ENCODE measurements at regions not wholly inside any gene's neighbourhood (a gene's known extent, or its start where the extent isn't known, plus 50 kb on each side); places are given as distances from the start of the nearest gene placed in this dataset.

- H3K27me3 ChIP-seq (ENCODE audit: insufficient read depth, low read depth, low read length): no peaks in the 10 kb centered on the region
- H3K36me3 ChIP-seq (ENCODE audit: insufficient read depth, low read length): no peaks in the 10 kb centered on the region
- no peak for TF ChIP-seq SMC3 (conservative IDR thresholded peaks at IDR 0.05; ENCODE audit: poor library complexity)
- TF ChIP-seq POLR2AphosphoS5 (IDR thresholded peaks at IDR 0.05): no peak
- TF ChIP-seq EZH2 (IDR thresholded peaks at IDR 0.05; ENCODE audit: borderline replicate concordance, insufficient read depth, low read length, poor library complexity, severe bottlenecking): no peak
- no peak for TF ChIP-seq CTCF (IDR thresholded peaks at IDR 0.05; ENCODE audit: poor library complexity, severe bottlenecking)
- TF ChIP-seq REST (IDR thresholded peaks at IDR 0.05; ENCODE audit: borderline replicate concordance): no peak
- TF ChIP-seq EP300 (conservative IDR thresholded peaks at IDR 0.05; ENCODE audit: poor library complexity, severe bottlenecking): no peak
- TF ChIP-seq MXI1 (conservative IDR thresholded peaks at IDR 0.05; ENCODE audit: poor library complexity, severe bottlenecking): no peak
- TF ChIP-seq RAD21 (conservative IDR thresholded peaks at IDR 0.05): no peak
- TF ChIP-seq TAF1 (IDR thresholded peaks at IDR 0.05; ENCODE audit: low read depth): no peak
- H3K9me3 ChIP-seq (ENCODE audit: low read length): no peaks in the 10 kb centered on the region
- no peak overlapping the region for H3K9ac ChIP-seq (ENCODE audit: low read length)
- no peak overlapping the region for H2AFZ ChIP-seq (ENCODE audit: low read depth, low read length)
- no peaks in the 10 kb centered on the region for H4K20me1 ChIP-seq (ENCODE audit: insufficient read depth)
- H3K9me2 ChIP-seq (ENCODE audit: insufficient read depth, low read length): no peaks in the 10 kb centered on the region
- no peaks in the 10 kb centered on the region for H3K79me2 ChIP-seq (replicated peaks; ENCODE audit: insufficient read depth, low read length)
- H3K4me2 ChIP-seq (ENCODE audit: low read length): no peak overlapping the region
- H3K4me3 ChIP-seq (ENCODE audit: low read length): no peak overlapping the region
- H3K27ac ChIP-seq (ENCODE audit: low read length): no peak overlapping the region
- H3F3A ChIP-seq (ENCODE audit: insufficient read depth, low read length, poor library complexity, severe bottlenecking): no peaks in the 10 kb centered on the region
Measured at GRCh38 chr7:156092307-156092706, 280.0 kb upstream of the SHH start.

GRCh38 chr7:156091519-156092080 lies 279.3 kb upstream of the SHH start:
- H3K9me2 ChIP-seq (ENCODE audit: insufficient read depth, low read length): no peaks in the 10 kb centered on the region
- no peaks in the 10 kb centered on the region for H3K9me3 ChIP-seq (ENCODE audit: low read length)
- no peak for TF ChIP-seq CTCF (IDR thresholded peaks at IDR 0.05; ENCODE audit: poor library complexity, severe bottlenecking)
- no peak for TF ChIP-seq SMC3 (conservative IDR thresholded peaks at IDR 0.05; ENCODE audit: poor library complexity)
- no peak for TF ChIP-seq POLR2AphosphoS5 (IDR thresholded peaks at IDR 0.05)
- TF ChIP-seq REST (IDR thresholded peaks at IDR 0.05; ENCODE audit: borderline replicate concordance): no peak
- no peaks in the 10 kb centered on the region for H3K79me2 ChIP-seq (replicated peaks; ENCODE audit: insufficient read depth, low read length)
- no peaks in the 10 kb centered on the region for H3K36me3 ChIP-seq (ENCODE audit: insufficient read depth, low read length)
- H4K20me1 ChIP-seq (ENCODE audit: insufficient read depth): no peaks in the 10 kb centered on the region
- H2AFZ ChIP-seq (ENCODE audit: low read depth, low read length): no peak overlapping the region
- H3K4me2 ChIP-seq (ENCODE audit: low read length): no peak overlapping the region
- no peaks in the 10 kb centered on the region for H3F3A ChIP-seq (ENCODE audit: insufficient read depth, low read length, poor library complexity, severe bottlenecking)
- no peak overlapping the region for H3K4me3 ChIP-seq (ENCODE audit: low read length)
- no peak overlapping the region for H3K9ac ChIP-seq (ENCODE audit: low read length)
- H3K27me3 ChIP-seq (ENCODE audit: insufficient read depth, low read depth, low read length): no peaks in the 10 kb centered on the region
- H3K27ac ChIP-seq (ENCODE audit: low read length): no peak overlapping the region

Measured in neural cell (in vitro differentiated cells).